Liver (tissue), 8 donors: ENCODE measurements at regions not wholly inside any gene's neighbourhood (a gene's known extent, or its start where the extent isn't known, plus 50 kb on each side); places are given as distances from the start of the nearest gene placed in this dataset.

Experiments used
- DNase-seq: peaks from one replicate; pipeline ENCODE4 v3.0.0-alpha.2; 2017; ENCODE audit warnings: low spot score
- H3K27ac ChIP-seq, 2 donors: one replicate each; pipeline ENCODE4 v1.7.0; 2013; ENCODE audit warnings: inconsistent platforms in 2 of 2, low read length in 2 of 2, control low read depth in 1 of 2, low read depth in 1 of 2, mild to moderate bottlenecking in 1 of 2
- H3K27me3 ChIP-seq, 4 donors: one replicate each; pipeline versions ENCODE4 v1.6.1 to v1.7.0; 2013; ENCODE audit warnings: low read length in 3 of 4, inconsistent platforms in 1 of 4, mild to moderate bottlenecking in 1 of 4, moderate library complexity in 1 of 4; ENCODE audit not compliant: control insufficient read depth in 4 of 4, insufficient read depth in 4 of 4
- H3K36me3 ChIP-seq, 4 donors: one replicate each; pipeline versions ENCODE4 v1.6.1 to v1.7.0; 2013; ENCODE audit warnings: low read length in 3 of 4, mild to moderate bottlenecking in 3 of 4, low read depth in 1 of 4, moderate library complexity in 1 of 4; ENCODE audit not compliant: control insufficient read depth in 4 of 4, insufficient read depth in 3 of 4
- H3K4me1 ChIP-seq, 4 donors: one replicate each; pipeline versions ENCODE4 v1.6.1 to v1.7.0; 2013; ENCODE audit warnings: low read length in 3 of 4, mild to moderate bottlenecking in 3 of 4, moderate library complexity in 1 of 4; ENCODE audit not compliant: control insufficient read depth in 4 of 4, insufficient read depth in 4 of 4
- H3K4me3 ChIP-seq, 3 donors: one replicate each; pipeline versions ENCODE4 v1.6.1 to v1.7.0; 2013; ENCODE audit warnings: low read length in 3 of 3, control low read depth in 1 of 3, low read depth in 1 of 3, mild to moderate bottlenecking in 1 of 3
- H3K9ac ChIP-seq, 2 donors: one replicate each; pipeline ENCODE4 v1.7.0; 2013; ENCODE audit warnings: low read length in 2 of 2, mild to moderate bottlenecking in 2 of 2, moderate library complexity in 2 of 2, control low read depth in 1 of 2, low read depth in 1 of 2
- H3K9me3 ChIP-seq, 4 donors: one replicate each; pipeline versions ENCODE4 v1.6.1 to v1.7.0; 2013; ENCODE audit warnings: low read length in 3 of 4; ENCODE audit not compliant: control insufficient read depth in 4 of 4
- EGR1 ChIP-seq, 2 donors: IDR thresholded peaks; 2 replicates each; pipeline ENCODE4 v1.6.1; 2016 to 2018; ENCODE audit warnings: antibody characterized with exemption in 2 of 2, low read depth in 2 of 2
- FOXA1 ChIP-seq: IDR thresholded peaks from 2 replicates; pipeline ENCODE4 v1.6.1; 2016; ENCODE audit warnings: antibody characterized with exemption
- FOXA2 ChIP-seq: IDR thresholded peaks from 2 replicates; pipeline ENCODE4 v1.6.1; 2016; ENCODE audit warnings: antibody characterized with exemption
- GABPA ChIP-seq, 2 donors: IDR thresholded peaks in 1 of 2; conservative IDR thresholded peaks in 1 of 2; 2 replicates each; pipeline ENCODE4 v1.6.1; 2016; ENCODE audit warnings: antibody characterized with exemption in 2 of 2, mild to moderate bottlenecking in 1 of 2, moderate library complexity in 1 of 2
- HNF4A ChIP-seq, 2 donors: conservative IDR thresholded peaks; 2 replicates each; pipeline ENCODE4 v1.6.1; 2016; ENCODE audit warnings: antibody characterized with exemption in 2 of 2, mild to moderate bottlenecking in 2 of 2
- HNF4G ChIP-seq: IDR thresholded peaks from 2 replicates; pipeline ENCODE4 v1.6.1; 2016; ENCODE audit warnings: antibody characterized with exemption
- JUND ChIP-seq, 2 donors: IDR thresholded peaks; 2 replicates each; pipeline ENCODE4 v1.6.1; 2016; ENCODE audit warnings: antibody characterized with exemption in 2 of 2
- NR2F2 ChIP-seq: IDR thresholded peaks from 2 replicates; pipeline ENCODE4 v1.6.1; 2016; ENCODE audit warnings: antibody characterized with exemption
- RAD21 ChIP-seq, 2 donors: IDR thresholded peaks; 2 replicates each; pipeline ENCODE4 v1.6.1; 2016; ENCODE audit warnings: antibody characterized with exemption in 2 of 2, mild to moderate bottlenecking in 2 of 2
- RXRA ChIP-seq, 2 donors: IDR thresholded peaks; 2 replicates each; pipeline ENCODE4 v1.6.1; 2017 to 2018; ENCODE audit warnings: antibody characterized with exemption in 2 of 2, mild to moderate bottlenecking in 1 of 2
- SP1 ChIP-seq: IDR thresholded peaks from 2 replicates; pipeline ENCODE4 v1.6.1; 2018; ENCODE audit warnings: antibody characterized with exemption, mild to moderate bottlenecking
- TAF1 ChIP-seq: conservative IDR thresholded peaks from 2 replicates; pipeline ENCODE4 v1.6.1; 2016; ENCODE audit warnings: antibody characterized with exemption, mild to moderate bottlenecking
- YY1 ChIP-seq: IDR thresholded peaks from 2 replicates; pipeline ENCODE4 v1.6.1; 2016; ENCODE audit warnings: antibody characterized with exemption, mild to moderate bottlenecking
- WGBS: extraction: QIAGEN DNeasy Blood & Tissue Kit; methylation state at CpG from one replicate; pipeline ENCODE4 v1.1.7; 2013; 5-methylcytosine and 5-hydroxymethylcytosine counted together
- TF ChIP-seq, protein P1 (sequence below): fragments of 150-350 bp; IDR thresholded peaks from 2 replicates; pipeline ENCODE4 v1.5.1; 2017; ENCODE audit warnings: improper control_type of control experiment, low read depth, low read length; ENCODE audit not compliant: missing input control
- TF ChIP-seq, protein P2 (sequence below): IDR thresholded peaks from 2 replicates; pipeline ENCODE4 v1.6.1; 2016; ENCODE audit warnings: antibody characterized with exemption
- TF ChIP-seq, protein P3 (sequence below): IDR thresholded peaks from 2 replicates; pipeline ENCODE4 v1.6.1; 2016; ENCODE audit warnings: antibody characterized with exemption, mild to moderate bottlenecking
- TF ChIP-seq, protein P4 (sequence below): IDR thresholded peaks from 2 replicates; pipeline ENCODE4 v1.6.1; 2016; ENCODE audit warnings: antibody characterized with exemption
- TF ChIP-seq, protein P5 (sequence below): IDR thresholded peaks from 2 replicates; pipeline ENCODE4 v1.6.1; 2016; ENCODE audit warnings: antibody characterized with exemption
- donor health status: healthy.
- donor health status: healthy.
- donor health status: healthy.
- donor health status: healthy.
- donor health status: healthy.

DNA sequence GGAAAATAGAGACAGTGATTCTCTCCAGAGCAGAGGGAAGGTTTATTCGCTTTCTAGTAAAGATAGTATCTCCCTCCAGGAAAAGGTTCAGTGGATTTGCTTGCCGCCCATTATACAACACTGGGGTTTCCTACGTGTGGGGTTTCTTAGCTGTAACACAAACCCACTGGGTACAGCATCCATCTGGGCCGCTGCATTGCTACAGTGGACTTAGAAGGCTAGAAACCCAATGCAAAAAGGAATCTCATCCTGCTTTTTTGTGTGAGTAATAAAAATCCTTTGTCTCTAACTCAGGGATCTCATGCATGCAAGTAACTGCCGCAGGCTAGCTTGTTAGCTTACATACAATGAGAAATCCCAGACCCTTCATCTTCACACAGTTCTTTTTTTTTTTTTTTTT, 67.1 kb upstream of the BCL2L14 start:
- no peaks in the 10 kb centered on the region for H3K27me3 ChIP-seq
- no peak for TF ChIP-seq NR2F2
- TF ChIP-seq, protein P1, sequence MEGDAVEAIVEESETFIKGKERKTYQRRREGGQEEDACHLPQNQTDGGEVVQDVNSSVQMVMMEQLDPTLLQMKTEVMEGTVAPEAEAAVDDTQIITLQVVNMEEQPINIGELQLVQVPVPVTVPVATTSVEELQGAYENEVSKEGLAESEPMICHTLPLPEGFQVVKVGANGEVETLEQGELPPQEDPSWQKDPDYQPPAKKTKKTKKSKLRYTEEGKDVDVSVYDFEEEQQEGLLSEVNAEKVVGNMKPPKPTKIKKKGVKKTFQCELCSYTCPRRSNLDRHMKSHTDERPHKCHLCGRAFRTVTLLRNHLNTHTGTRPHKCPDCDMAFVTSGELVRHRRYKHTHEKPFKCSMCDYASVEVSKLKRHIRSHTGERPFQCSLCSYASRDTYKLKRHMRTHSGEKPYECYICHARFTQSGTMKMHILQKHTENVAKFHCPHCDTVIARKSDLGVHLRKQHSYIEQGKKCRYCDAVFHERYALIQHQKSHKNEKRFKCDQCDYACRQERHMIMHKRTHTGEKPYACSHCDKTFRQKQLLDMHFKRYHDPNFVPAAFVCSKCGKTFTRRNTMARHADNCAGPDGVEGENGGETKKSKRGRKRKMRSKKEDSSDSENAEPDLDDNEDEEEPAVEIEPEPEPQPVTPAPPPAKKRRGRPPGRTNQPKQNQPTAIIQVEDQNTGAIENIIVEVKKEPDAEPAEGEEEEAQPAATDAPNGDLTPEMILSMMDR, result no peak
- TF ChIP-seq, protein P2, sequence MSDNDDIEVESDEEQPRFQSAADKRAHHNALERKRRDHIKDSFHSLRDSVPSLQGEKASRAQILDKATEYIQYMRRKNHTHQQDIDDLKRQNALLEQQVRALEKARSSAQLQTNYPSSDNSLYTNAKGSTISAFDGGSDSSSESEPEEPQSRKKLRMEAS, result no peak
- TF ChIP-seq FOXA2, result no peak
- TF ChIP-seq FOXA1, result no peak
- no peak for TF ChIP-seq RXRA (IDR thresholded peaks at IDR 0.05)
- TF ChIP-seq, protein P3, sequence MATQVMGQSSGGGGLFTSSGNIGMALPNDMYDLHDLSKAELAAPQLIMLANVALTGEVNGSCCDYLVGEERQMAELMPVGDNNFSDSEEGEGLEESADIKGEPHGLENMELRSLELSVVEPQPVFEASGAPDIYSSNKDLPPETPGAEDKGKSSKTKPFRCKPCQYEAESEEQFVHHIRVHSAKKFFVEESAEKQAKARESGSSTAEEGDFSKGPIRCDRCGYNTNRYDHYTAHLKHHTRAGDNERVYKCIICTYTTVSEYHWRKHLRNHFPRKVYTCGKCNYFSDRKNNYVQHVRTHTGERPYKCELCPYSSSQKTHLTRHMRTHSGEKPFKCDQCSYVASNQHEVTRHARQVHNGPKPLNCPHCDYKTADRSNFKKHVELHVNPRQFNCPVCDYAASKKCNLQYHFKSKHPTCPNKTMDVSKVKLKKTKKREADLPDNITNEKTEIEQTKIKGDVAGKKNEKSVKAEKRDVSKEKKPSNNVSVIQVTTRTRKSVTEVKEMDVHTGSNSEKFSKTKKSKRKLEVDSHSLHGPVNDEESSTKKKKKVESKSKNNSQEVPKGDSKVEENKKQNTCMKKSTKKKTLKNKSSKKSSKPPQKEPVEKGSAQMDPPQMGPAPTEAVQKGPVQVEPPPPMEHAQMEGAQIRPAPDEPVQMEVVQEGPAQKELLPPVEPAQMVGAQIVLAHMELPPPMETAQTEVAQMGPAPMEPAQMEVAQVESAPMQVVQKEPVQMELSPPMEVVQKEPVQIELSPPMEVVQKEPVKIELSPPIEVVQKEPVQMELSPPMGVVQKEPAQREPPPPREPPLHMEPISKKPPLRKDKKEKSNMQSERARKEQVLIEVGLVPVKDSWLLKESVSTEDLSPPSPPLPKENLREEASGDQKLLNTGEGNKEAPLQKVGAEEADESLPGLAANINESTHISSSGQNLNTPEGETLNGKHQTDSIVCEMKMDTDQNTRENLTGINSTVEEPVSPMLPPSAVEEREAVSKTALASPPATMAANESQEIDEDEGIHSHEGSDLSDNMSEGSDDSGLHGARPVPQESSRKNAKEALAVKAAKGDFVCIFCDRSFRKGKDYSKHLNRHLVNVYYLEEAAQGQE, result no peak
- TF ChIP-seq, protein P4, sequence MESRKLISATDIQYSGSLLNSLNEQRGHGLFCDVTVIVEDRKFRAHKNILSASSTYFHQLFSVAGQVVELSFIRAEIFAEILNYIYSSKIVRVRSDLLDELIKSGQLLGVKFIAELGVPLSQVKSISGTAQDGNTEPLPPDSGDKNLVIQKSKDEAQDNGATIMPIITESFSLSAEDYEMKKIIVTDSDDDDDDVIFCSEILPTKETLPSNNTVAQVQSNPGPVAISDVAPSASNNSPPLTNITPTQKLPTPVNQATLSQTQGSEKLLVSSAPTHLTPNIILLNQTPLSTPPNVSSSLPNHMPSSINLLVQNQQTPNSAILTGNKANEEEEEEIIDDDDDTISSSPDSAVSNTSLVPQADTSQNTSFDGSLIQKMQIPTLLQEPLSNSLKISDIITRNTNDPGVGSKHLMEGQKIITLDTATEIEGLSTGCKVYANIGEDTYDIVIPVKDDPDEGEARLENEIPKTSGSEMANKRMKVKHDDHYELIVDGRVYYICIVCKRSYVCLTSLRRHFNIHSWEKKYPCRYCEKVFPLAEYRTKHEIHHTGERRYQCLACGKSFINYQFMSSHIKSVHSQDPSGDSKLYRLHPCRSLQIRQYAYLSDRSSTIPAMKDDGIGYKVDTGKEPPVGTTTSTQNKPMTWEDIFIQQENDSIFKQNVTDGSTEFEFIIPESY, result no peak
- no peak for TF ChIP-seq GABPA (IDR thresholded peaks at IDR 0.05 in 1 of 2, conservative IDR thresholded peaks at IDR 0.05 in 1 of 2)
- TF ChIP-seq HNF4A (conservative IDR thresholded peaks at IDR 0.05), result no peak
- TF ChIP-seq SP1, result no peak
- no peak for TF ChIP-seq EGR1 (IDR thresholded peaks at IDR 0.05; ENCODE audit: low read depth in 2 of 2)
- no peak for TF ChIP-seq TAF1
- no peak for TF ChIP-seq RAD21 (IDR thresholded peaks at IDR 0.05)
- TF ChIP-seq, protein P5, sequence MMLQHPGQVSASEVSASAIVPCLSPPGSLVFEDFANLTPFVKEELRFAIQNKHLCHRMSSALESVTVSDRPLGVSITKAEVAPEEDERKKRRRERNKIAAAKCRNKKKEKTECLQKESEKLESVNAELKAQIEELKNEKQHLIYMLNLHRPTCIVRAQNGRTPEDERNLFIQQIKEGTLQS, result no peak
- TF ChIP-seq HNF4G, result no peak
- H3K36me3 ChIP-seq, result no peaks in the 10 kb centered on the region
- DNase-seq, result no peak
- H3K9ac ChIP-seq, result no peak overlapping the region
- H3K4me1 ChIP-seq, result no peaks in the 10 kb centered on the region
- no peak overlapping the region for H3K27ac ChIP-seq
- 88% methylated on average over 5 of the region's 5 CpGs for WGBS
- H3K9me3 ChIP-seq, result no peaks in the 10 kb centered on the region
- H3K4me3 ChIP-seq, result no peak overlapping the region

DNA sequence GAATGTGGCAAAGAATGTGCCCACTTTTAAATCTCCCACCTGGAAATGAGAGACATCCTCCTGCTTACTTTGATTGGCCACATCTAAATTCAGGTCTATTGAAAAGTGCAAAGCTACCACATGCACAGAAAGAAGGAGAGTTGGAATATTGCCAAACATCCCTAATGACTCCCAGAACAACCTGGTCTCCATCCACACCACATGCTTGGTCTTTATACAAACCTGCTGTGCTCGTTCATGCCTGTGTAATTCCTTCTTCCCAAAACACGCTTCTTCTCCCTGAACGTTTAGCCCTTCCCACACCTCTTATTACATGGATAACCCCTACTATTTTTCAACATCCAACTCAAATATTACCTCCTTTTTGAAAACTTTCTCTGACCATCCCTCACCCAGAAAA, 66.2 kb upstream of the BCL2L14 start:
- Histone ChIP-seq H3K9me3 (no peaks in the 10 kb centered on the region), H3K27me3 (no peaks in the 10 kb centered on the region), H3K27ac (no peak overlapping the region), H3K9ac (no peak overlapping the region), H3K36me3 (no peaks in the 10 kb centered on the region), H3K4me1 (no peaks in the 10 kb centered on the region), H3K4me3 (no peak overlapping the region)
- 90% methylated on average over 3 of the region's 3 CpGs for WGBS
- no peak for DNase-seq
- TF ChIP-seq, protein P2, result no peak
- no peak for TF ChIP-seq GABPA (IDR thresholded peaks at IDR 0.05 in 1 of 2, conservative IDR thresholded peaks at IDR 0.05 in 1 of 2)
- no peak for TF ChIP-seq JUND (IDR thresholded peaks at IDR 0.05)
- TF ChIP-seq FOXA2, result no peak
- no peak for TF ChIP-seq HNF4G
- TF ChIP-seq FOXA1, result no peak
- no peak for TF ChIP-seq EGR1 (IDR thresholded peaks at IDR 0.05; ENCODE audit: low read depth in 2 of 2)
- no peak for TF ChIP-seq YY1
- TF ChIP-seq, protein P1, result no peak
- no peak for TF ChIP-seq SP1
- TF ChIP-seq RAD21 (IDR thresholded peaks at IDR 0.05), result no peak
- TF ChIP-seq, protein P5, result no peak
- no peak for TF ChIP-seq TAF1
- TF ChIP-seq, protein P4, result no peak
